ENCODE measurements at regions not wholly inside any gene's neighbourhood (a gene's known extent, or its start where the extent isn't known, plus 50 kb on each side); places are given as distances from the start of the nearest gene placed in this dataset.

DNA sequence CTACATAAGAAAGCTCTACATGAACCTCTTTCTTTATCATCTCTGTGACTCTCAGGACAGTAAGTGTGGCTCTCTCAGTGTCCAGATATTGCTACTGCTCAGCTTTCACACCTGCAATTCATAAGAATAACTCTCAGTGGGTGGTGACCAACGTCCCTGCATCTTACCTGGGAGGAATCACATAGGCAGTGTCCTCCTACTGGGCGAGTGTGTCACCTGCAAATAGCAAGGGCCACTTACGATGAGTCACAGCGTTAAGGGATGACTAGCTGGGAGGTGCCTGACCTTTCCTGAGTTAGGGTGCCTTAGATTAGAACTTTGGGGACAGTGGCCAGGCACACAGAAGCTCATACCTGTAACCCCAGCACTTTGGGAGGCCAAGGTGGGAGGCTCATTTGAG is 90.8 kb upstream of the C3orf80 start:
- TF ChIP-seq, protein P1, sequence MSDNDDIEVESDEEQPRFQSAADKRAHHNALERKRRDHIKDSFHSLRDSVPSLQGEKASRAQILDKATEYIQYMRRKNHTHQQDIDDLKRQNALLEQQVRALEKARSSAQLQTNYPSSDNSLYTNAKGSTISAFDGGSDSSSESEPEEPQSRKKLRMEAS (IDR thresholded peaks at IDR 0.05; ENCODE audit: low read depth), result no peak
- TF ChIP-seq, protein P2, sequence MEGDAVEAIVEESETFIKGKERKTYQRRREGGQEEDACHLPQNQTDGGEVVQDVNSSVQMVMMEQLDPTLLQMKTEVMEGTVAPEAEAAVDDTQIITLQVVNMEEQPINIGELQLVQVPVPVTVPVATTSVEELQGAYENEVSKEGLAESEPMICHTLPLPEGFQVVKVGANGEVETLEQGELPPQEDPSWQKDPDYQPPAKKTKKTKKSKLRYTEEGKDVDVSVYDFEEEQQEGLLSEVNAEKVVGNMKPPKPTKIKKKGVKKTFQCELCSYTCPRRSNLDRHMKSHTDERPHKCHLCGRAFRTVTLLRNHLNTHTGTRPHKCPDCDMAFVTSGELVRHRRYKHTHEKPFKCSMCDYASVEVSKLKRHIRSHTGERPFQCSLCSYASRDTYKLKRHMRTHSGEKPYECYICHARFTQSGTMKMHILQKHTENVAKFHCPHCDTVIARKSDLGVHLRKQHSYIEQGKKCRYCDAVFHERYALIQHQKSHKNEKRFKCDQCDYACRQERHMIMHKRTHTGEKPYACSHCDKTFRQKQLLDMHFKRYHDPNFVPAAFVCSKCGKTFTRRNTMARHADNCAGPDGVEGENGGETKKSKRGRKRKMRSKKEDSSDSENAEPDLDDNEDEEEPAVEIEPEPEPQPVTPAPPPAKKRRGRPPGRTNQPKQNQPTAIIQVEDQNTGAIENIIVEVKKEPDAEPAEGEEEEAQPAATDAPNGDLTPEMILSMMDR (IDR thresholded peaks at IDR 0.05), result no peak
- TF ChIP-seq SMC3 (IDR thresholded peaks at IDR 0.05; ENCODE audit: low read depth, low read length) (no peak), EZH2phosphoT487 (IDR thresholded peaks at IDR 0.05; ENCODE audit: borderline replicate concordance, low read depth) (no peak), YY1 (IDR thresholded peaks at IDR 0.05; ENCODE audit: low read depth) (no peak), RFX5 (IDR thresholded peaks at IDR 0.05; ENCODE audit: low read length) (no peak), CHD2 (IDR thresholded peaks at IDR 0.05; ENCODE audit: low read length, partially characterized antibody) (no peak), MXI1 (IDR thresholded peaks at IDR 0.05; ENCODE audit: low read depth, low read length) (no peak), EP300 (IDR thresholded peaks at IDR 0.05; ENCODE audit: borderline replicate concordance in 1 of 2, low read depth in 1 of 2, low read length in 1 of 2) (no peak), RAD21 (IDR thresholded peaks at IDR 0.05; ENCODE audit: low read length) (no peak), SIN3A (IDR thresholded peaks at IDR 0.05; ENCODE audit: borderline replicate concordance, low read depth, low read length) (no peak)

Data from SK-N-SH (cell line).